PFSK-1 (cell line): ENCODE measurements at regions not wholly inside any gene's neighbourhood (a gene's known extent, or its start where the extent isn't known, plus 50 kb on each side); places are given as distances from the start of the nearest gene placed in this dataset.

ENCODE experiments used
- FOXP2 ChIP-seq: optimal IDR thresholded peaks from 2 replicates; pipeline ENCODE3; 2011; ENCODE audit warnings: borderline replicate concordance, control low read depth, inconsistent platforms; ENCODE audit not compliant: insufficient read depth; ENCODE audit errors: extremely low read length, extremely low read depth
- REST ChIP-seq, 2 experiments: IDR thresholded peaks; 2 replicates each; pipeline versions ENCODE4 v1.6.1 to v1.8.0; 2011 to 2012; ENCODE audit warnings: low read depth in 2 of 2, low read length in 2 of 2, control low read depth in 1 of 2, inconsistent platforms in 1 of 2, mild to moderate bottlenecking in 1 of 2, moderate library complexity in 1 of 2; ENCODE audit not compliant: insufficient read depth in 1 of 2

DNA sequence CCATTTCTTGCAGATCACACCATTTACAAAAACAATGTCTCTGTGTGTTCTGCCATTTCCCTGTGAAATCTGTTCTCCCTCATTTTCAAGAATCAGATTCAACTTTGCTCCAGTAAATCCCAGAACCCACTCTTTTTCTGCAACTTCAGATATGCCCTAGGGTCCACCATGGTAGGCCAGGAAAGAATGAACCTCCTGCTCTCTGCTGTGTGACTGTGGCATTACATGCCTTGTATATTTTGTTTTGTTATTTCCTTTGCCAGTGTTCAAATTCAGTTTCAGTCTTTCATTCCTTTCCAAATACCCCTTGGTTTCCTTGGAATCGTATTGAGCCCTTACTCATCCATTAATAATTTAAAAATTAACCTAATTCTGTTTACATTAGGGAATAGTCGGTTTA lies 290.2 kb upstream of the VCX start:
- no peak for TF ChIP-seq REST (IDR thresholded peaks at IDR 0.05; ENCODE audit: insufficient read depth in 1 of 2, low read depth in 2 of 2, low read length in 2 of 2)
- TF ChIP-seq FOXP2: no peak
